GM21515 (cell line): ENCODE measurements at regions not wholly inside any gene's neighbourhood (a gene's known extent, or its start where the extent isn't known, plus 50 kb on each side); places are given as distances from the start of the nearest gene placed in this dataset.
"Not testable (repeated sequence)": the region's sequence is repeated elsewhere in the genome, so short reads cannot be mapped to it uniquely, and the experiment has no call there.

Experiments
- ATAC-seq: cut with Tn5 transposase; IDR thresholded peaks from one replicate; pipeline ENCODE4 v1.9.1; 2021; ENCODE audit not compliant: unreplicated experiment

GRCh38 chr4:158053086-158053485 lies 119.7 kb downstream of the GASK1B start:
- no peak for ATAC-seq

GRCh38 chr4:158051401-158052235 lies 121.2 kb downstream of the GASK1B start:
- no peak for ATAC-seq

GRCh38 chr4:158050942-158051341 lies 121.9 kb downstream of the GASK1B start:
- ATAC-seq: no peak

- no peak for ATAC-seq
Observed at GRCh38 chr4:158046345-158046744, 126.5 kb downstream of the GASK1B start.

- ATAC-seq: no peak
Observed at GRCh38 chr4:158043971-158044618, 128.7 kb downstream of the GASK1B start.

GRCh38 chr4:158042591-158043030 lies 130.2 kb downstream of the GASK1B start:
- no peak for ATAC-seq

GRCh38 chr4:158038718-158039117 lies 134.1 kb downstream of the GASK1B start:
- ATAC-seq: no peak

GRCh38 chr4:158036998-158037397 lies 135.8 kb downstream of the GASK1B start:
- no peak for ATAC-seq

GRCh38 chr4:158035662-158036195 lies 137.1 kb downstream of the GASK1B start:
- ATAC-seq: no peak

- no peak for ATAC-seq
Observed at GRCh38 chr4:158033416-158034120, 139.3 kb downstream of the GASK1B start.

GRCh38 chr4:158032733-158033415 lies 140.0 kb downstream of the GASK1B start:
- no peak for ATAC-seq

- not testable (repeated sequence) for ATAC-seq
Observed at GRCh38 chr4:158028381-158028780, 144.4 kb downstream of the GASK1B start.

GRCh38 chr4:158025131-158025530 lies 147.7 kb downstream of the GASK1B start:
- no peak for ATAC-seq

- ATAC-seq: no peak
Observed at GRCh38 chr4:158020734-158021346, 152.0 kb downstream of the GASK1B start.

GRCh38 chr4:158020176-158020575 lies 152.6 kb downstream of the GASK1B start:
- no peak for ATAC-seq

GRCh38 chr4:158018831-158019230 lies 154.0 kb downstream of the GASK1B start:
- ATAC-seq: no peak

- ATAC-seq: no peak
Observed at GRCh38 chr4:158018221-158018830, 154.5 kb downstream of the GASK1B start.

GRCh38 chr4:158016511-158016910 lies 156.3 kb downstream of the GASK1B start:
- ATAC-seq: no peak

GRCh38 chr4:158015241-158015640 lies 157.6 kb downstream of the GASK1B start:
- no peak for ATAC-seq

GRCh38 chr4:158013858-158014257 lies 159.0 kb downstream of the GASK1B start:
- ATAC-seq: no peak
